OCI-LY7 (cell line): ENCODE measurements at regions not wholly inside any gene's neighbourhood (a gene's known extent, or its start where the extent isn't known, plus 50 kb on each side); places are given as distances from the start of the nearest gene placed in this dataset.

Experiments used
- EZH2phosphoT487 ChIP-seq: fragments of 200-600 bp; sonication (generic); IDR thresholded peaks from 2 replicates; pipeline ENCODE4 v1.6.1; 2018; ENCODE audit warnings: low read depth, borderline replicate concordance, mild to moderate bottlenecking, mixed run types, antibody characterized with exemption, low read length, moderate library complexity, mixed read lengths
- TF ChIP-seq, protein P1 (sequence below): fragments of 200-600 bp; sonication (generic); conservative IDR thresholded peaks from 2 replicates; pipeline ENCODE4 v1.5.1; 2014; ENCODE audit warnings: mild to moderate bottlenecking, antibody characterized with exemption, low read length, moderate library complexity, mixed read lengths

DNA sequence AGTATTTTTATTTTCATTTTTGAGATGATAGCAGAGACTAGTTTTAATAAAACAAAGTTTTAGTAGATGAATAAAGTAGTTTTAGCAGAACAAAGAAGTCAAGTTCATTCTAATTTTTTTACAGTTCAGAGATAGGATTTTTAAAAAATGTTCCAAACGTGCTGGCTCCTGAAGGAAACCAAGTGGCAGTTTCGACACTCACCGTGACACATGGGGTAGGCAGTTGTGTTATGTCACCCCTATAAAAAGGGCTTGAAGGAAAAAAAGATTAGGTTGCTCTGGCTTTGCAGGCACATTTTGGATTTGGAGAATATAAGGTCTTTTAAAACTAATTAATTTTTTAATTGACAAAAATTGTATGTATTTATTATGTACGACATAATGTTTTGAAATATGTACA is 305.2 kb downstream of the NDFIP2 start:
- TF ChIP-seq, protein P1, sequence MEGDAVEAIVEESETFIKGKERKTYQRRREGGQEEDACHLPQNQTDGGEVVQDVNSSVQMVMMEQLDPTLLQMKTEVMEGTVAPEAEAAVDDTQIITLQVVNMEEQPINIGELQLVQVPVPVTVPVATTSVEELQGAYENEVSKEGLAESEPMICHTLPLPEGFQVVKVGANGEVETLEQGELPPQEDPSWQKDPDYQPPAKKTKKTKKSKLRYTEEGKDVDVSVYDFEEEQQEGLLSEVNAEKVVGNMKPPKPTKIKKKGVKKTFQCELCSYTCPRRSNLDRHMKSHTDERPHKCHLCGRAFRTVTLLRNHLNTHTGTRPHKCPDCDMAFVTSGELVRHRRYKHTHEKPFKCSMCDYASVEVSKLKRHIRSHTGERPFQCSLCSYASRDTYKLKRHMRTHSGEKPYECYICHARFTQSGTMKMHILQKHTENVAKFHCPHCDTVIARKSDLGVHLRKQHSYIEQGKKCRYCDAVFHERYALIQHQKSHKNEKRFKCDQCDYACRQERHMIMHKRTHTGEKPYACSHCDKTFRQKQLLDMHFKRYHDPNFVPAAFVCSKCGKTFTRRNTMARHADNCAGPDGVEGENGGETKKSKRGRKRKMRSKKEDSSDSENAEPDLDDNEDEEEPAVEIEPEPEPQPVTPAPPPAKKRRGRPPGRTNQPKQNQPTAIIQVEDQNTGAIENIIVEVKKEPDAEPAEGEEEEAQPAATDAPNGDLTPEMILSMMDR: no peak
- no peak for TF ChIP-seq EZH2phosphoT487
